ENCODE measurements at regions not wholly inside any gene's neighbourhood (a gene's known extent, or its start where the extent isn't known, plus 50 kb on each side); places are given as distances from the start of the nearest gene placed in this dataset.

- in situ Hi-C loops (cut with HindIII; ENCODE audit: low sequenced_read_pairs), result no loop called here
Observed at GRCh38 chr4:132245319-132245718, 903.8 kb upstream of the PCDH10 start.

GRCh38 chr4:132264176-132264575 is 884.9 kb upstream of the PCDH10 start:
- in situ Hi-C loops (cut with HindIII; ENCODE audit: low sequenced_read_pairs), result no loop called here

- in situ Hi-C loops (cut with HindIII; ENCODE audit: low sequenced_read_pairs), result no loop called here
Observed at GRCh38 chr4:132266374-132266773, 882.7 kb upstream of the PCDH10 start.

GRCh38 chr4:132267321-132267720 is 881.8 kb upstream of the PCDH10 start:
- in situ Hi-C loops (cut with HindIII; ENCODE audit: low sequenced_read_pairs), result no loop called here

GRCh38 chr4:132269303-132269990 is 879.6 kb upstream of the PCDH10 start:
- in situ Hi-C loops (cut with HindIII; ENCODE audit: low sequenced_read_pairs), result no loop called here

- in situ Hi-C loops (cut with HindIII; ENCODE audit: low sequenced_read_pairs), result no loop called here
Observed at GRCh38 chr4:132275583-132276121, 873.4 kb upstream of the PCDH10 start.

- in situ Hi-C loops (cut with HindIII; ENCODE audit: low sequenced_read_pairs), result no loop called here
Observed at GRCh38 chr4:132276185-132276584, 872.9 kb upstream of the PCDH10 start.

GRCh38 chr4:132276989-132277388 is 872.1 kb upstream of the PCDH10 start:
- in situ Hi-C loops (cut with HindIII; ENCODE audit: low sequenced_read_pairs), result no loop called here

GRCh38 chr4:132281733-132282132 is 867.4 kb upstream of the PCDH10 start:
- in situ Hi-C loops (cut with HindIII; ENCODE audit: low sequenced_read_pairs), result no loop called here

GRCh38 chr4:132284910-132285426 is 864.1 kb upstream of the PCDH10 start:
- in situ Hi-C loops (cut with HindIII; ENCODE audit: low sequenced_read_pairs), result no loop called here

GRCh38 chr4:132297346-132297745 is 851.7 kb upstream of the PCDH10 start:
- in situ Hi-C loops (cut with HindIII; ENCODE audit: low sequenced_read_pairs), result no loop called here

GRCh38 chr4:132299841-132300240 is 849.3 kb upstream of the PCDH10 start:
- in situ Hi-C loops (cut with HindIII; ENCODE audit: low sequenced_read_pairs), result no loop called here

GRCh38 chr4:132312521-132312920 is 836.6 kb upstream of the PCDH10 start:
- in situ Hi-C loops (cut with HindIII; ENCODE audit: low sequenced_read_pairs), result no loop called here

GRCh38 chr4:132313852-132314251 is 835.2 kb upstream of the PCDH10 start:
- in situ Hi-C loops (cut with HindIII; ENCODE audit: low sequenced_read_pairs), result no loop called here

- in situ Hi-C loops (cut with HindIII; ENCODE audit: low sequenced_read_pairs), result no loop called here
Observed at GRCh38 chr4:132316738-132317137, 832.4 kb upstream of the PCDH10 start.

- in situ Hi-C loops (cut with HindIII; ENCODE audit: low sequenced_read_pairs), result no loop called here
Observed at GRCh38 chr4:132317923-132318322, 831.2 kb upstream of the PCDH10 start.

GRCh38 chr4:132328761-132329160 is 820.3 kb upstream of the PCDH10 start:
- in situ Hi-C loops (cut with HindIII; ENCODE audit: low sequenced_read_pairs), result no loop called here

GRCh38 chr4:132330994-132331393 is 818.1 kb upstream of the PCDH10 start:
- in situ Hi-C loops (cut with HindIII; ENCODE audit: low sequenced_read_pairs), result no loop called here

GRCh38 chr4:132332932-132333723 is 816.0 kb upstream of the PCDH10 start:
- in situ Hi-C loops (cut with HindIII; ENCODE audit: low sequenced_read_pairs), result no loop called here

GRCh38 chr4:132333724-132334047 is 815.4 kb upstream of the PCDH10 start:
- in situ Hi-C loops (cut with HindIII; ENCODE audit: low sequenced_read_pairs), result no loop called here

GRCh38 chr4:132334081-132334480 is 815.0 kb upstream of the PCDH10 start:
- in situ Hi-C loops (cut with HindIII; ENCODE audit: low sequenced_read_pairs), result no loop called here
